ENCODE measurements at regions not wholly inside any gene's neighbourhood (a gene's known extent, or its start where the extent isn't known, plus 50 kb on each side); places are given as distances from the start of the nearest gene placed in this dataset.

DNA sequence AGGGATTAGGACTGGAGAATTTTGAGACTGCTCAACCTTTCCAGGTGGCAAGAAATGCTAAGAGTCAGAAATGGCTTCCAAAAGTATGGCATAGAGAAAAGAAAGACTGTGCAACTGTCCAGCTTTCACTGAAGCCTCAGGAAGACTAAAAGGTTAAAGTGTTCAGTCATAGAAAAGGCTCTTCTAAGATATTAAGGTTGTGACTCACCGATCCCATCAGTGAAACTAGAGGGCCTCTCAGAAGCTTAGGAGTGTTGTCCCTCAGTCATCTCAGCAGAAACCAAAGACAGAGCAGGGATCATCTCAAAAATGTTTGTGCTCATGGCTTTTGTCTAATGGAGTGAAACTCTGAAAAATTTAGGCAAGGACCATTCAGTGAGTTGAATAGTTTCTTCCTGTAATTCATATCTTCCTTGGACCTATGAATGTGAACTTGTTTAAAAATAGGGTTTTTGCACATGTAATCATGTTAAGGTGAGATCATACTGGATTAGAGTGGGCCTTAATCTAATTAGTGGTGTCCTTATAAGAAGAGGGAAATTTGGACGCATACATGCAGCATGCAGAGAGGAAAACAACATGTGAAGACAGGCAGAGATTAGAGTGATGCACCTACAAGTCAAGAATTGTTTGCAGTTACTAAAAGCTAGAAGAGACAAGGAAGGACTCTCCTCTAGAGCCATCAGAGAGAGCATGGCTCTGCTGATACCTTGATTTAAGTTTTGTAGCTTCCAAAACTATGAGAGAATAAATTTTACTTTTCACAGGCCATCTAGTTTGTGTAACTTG lies 71.3 kb downstream of the RPE65 start:
- DNase-seq = no peak

DNA sequence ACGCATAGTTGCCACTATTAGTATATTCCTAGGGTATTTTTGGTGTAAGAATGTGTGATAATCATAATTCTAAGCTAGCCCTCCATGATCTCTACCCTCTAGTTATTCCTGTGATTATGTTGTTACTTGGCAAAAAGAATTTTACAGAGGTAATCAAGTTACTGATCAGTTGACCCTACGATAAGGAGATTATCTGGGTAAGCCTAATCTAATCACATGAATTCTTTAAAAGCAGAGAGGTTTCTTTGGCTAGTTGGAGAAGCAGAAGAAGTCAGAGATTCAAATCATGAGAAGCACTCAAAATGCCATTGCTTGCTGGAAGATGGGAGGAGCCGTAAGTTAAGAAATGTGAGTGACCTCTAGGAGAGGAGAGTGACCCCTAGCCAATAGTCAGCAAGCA lies 72.7 kb downstream of the RPE65 start:
- DNase-seq = no peak

DNA sequence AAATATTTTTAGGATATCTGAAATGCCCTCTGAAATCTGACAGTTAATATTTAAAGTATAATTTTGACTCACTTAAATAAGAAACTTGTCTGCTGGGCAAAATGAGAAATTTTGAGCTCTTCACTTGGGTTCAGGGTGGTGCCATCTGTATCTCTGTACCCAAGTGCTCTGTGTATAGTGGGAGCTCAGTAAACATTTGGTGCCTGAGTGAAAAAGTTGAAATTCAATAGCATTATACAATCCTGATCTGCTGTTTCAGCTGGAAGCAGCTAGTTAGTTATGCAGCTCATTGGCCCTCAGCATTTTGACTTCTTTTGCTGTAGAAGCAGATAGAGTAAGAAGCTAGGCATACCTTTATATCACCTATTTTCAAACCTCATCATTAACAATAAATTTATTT lies 73.3 kb downstream of the RPE65 start:
- no peak for DNase-seq

DNA sequence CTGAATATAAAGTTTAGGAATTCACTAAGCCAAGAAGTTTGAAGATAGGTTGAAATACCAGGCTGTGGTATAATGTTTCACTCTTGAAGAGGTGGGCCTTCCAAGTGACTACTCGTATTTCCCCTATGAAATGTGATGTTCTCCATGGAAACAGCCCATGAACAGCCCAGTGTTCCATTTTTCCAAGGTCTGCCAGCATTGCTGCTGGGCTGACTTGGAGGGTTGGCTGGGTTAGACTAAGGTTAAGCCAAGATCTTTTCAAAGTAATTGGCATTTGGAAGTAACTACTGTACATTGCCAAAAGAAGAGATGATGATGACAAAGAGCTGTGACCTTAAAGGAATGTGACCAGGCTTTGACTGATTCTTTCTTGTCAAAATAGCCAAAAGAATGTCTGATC lies 73.8 kb downstream of the RPE65 start:
- DNase-seq = no peak

DNA sequence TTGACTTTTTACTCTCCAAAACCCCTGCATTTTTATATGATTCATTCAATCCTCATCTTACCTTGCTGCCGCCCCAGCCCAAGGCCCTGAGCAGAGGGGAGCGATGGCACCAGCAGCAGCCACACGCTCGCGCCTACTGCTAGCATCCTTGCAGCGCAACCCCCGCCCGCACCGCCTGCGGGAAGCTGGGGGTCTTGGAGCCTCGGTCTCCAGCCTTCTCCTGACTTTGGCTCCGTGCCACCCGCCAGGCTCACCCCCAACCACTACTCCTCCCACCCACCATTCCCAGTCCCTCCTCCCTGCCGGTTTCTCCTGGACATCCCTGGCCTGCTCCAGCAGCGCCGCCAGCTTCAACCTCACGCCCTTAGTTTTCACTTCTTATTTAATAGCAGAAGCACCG lies 76.6 kb downstream of the RPE65 start:
- no peak for DNase-seq

DNA sequence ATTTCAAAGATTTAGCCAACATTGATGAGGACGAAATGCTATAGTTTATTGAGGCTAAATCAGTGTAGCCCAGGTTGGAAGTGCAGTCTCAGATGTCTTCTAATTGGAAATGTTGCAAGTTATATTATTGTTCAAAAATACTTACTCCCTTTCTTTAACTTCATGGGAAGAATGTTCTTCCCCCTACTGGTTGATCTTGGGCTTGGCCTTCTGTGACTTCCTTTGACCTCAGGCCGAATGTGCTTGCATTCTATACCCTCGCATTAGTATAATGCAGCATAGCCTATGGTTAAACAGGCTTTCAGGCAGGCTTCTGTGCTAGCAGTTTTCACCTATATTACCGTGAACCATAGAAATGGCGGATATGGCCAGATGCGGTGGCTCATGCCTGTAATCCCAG lies 77.3 kb downstream of the RPE65 start:
- no peak for DNase-seq

- no peak for DNase-seq
Measured at GRCh38 chr1:68370101-68370915, 79.4 kb downstream of the RPE65 start.

DNA sequence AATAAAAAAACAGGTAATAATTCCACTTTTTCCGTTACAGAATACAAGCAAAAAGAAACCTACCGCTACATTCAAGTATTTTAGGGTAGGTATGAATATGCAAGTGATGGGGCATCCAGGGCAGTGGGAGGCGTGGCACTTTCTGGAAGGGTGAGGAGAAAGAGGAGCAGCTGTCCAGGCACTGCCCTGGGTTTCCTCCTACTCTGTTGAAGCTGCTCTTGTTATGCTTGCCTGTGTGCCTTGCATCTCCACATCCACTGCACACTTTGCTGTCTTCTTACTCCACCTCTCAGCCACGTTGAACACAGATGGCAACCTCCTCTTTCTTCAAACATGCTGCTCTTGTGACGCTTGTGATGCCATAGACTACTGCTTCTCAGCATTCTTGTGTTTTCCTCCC lies 83.2 kb downstream of the RPE65 start:
- DNase-seq = no peak

- DNase-seq = no peak
Measured at GRCh38 chr1:68365709-68366382, 83.9 kb downstream of the RPE65 start.

- DNase-seq = no peak
Measured at GRCh38 chr1:68363339-68363738, 86.4 kb downstream of the RPE65 start.

DNA sequence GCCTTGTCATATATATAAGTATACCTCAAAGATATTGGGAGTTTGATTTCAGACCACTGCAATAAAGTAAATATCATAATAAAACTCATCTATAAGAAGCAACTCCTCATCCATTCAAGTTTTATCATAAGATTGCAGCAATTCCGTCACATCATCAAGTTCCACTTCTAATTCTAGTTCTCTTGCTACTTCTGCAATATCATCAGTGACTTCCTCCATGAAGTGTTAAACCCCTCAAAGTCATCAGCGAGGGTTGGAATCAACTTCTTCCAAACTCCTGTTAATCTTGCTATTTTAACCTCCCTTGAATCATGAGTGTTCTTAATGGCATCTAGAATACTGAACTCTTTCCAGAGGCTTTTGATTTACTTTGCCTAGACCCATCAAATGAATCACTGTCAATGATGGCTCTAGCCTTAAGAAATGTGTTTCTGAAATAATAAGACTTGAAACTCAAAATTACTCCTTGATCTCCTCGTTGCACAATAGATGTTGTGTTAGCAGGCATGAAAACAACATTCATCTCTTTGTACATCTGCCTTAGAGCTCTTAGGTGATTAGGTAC lies 88.3 kb downstream of the RPE65 start:
- DNase-seq = no peak

GRCh38 chr1:68359045-68359444 lies 90.7 kb downstream of the RPE65 start:
- DNase-seq = no peak

DNA sequence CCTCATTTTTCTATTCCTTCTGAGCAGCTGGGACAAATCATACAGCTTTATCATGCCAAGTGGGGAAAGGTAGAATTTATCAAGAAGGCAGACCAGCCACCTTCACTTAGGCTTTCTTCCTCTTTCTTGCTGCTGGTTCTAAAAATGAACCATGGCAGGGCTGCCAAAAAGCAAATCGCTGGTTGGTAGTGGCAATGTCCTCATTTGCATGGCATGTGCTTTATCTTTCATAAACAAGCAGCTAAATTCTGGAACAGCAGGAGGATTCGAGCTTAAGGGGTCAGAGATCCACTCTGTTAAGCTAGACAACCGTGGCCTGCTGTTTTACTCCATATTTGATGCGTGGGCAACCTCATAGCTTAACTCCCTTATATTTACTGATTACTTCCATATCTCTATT lies 91.3 kb downstream of the RPE65 start:
- no peak for DNase-seq

- no peak for DNase-seq
Measured at GRCh38 chr1:68355614-68356013, 94.1 kb downstream of the RPE65 start.

DNA sequence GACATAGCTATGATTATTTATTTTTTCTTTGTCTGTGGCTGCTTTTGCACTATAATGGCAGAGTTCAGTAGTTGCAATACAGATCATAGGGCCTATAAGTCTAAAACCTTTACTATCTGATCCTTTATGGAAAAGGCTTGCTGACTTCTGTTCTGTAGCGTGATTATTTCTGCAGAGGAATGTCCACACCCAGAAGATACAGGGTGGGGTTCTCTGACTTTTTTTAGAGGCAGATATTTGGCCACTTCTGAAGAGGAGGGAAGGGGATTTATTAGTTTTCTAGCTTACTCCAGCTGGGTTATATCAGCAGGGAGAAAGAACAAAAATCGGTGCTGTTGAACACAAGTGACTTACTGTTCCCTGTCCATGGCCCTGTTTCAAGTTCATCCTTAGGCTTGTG lies 97.6 kb downstream of the RPE65 start:
- no peak for DNase-seq

DNA sequence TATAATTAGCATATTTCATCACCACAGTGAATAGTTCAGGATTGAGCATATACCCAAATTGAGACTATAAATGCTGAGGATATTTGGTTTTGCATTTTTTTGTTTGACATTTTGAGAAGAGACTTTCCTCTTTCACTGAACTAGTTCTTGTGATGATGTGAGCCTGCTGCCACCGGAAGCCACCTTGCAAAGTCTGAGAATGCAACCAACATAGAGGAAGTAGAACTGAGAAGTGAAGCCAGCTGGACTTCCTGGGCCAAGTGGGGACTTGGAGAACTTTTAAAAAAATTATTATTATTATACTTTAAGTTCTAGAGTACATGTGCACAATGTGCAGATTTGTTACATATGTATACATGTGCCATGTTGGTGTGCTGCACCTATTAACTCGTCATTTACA lies 102.3 kb downstream of the RPE65 start:
- DNase-seq = peak; percentile 23

DNA sequence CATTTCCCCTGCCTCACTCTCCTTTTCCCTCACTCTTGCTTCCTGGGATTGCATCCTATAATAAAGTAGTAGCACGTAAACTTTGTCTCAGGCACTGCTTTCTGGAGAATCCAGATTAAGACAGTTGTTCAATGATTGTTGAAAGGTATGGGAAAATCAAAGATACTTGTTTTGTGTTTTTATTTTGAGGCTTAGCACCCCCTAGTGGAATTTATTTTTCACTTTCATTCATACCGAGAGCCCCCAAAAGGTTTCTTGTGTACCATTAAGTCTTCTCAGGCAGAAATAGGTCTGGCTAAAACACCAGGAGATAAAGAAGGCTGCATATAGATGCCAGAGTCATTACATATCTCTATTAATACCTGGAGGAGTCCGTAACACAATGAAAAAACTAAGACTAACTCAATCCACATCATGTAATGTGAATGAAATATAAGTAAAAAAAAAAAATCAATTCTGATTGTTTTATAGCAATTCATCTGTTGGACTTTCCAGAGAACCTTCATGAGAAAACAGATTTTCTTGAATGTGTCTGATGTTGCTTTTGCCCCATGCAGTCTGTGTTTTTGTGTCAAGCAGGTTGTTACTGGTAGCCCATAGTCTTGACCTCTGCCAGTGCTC lies 103.5 kb downstream of the RPE65 start:
- no peak for DNase-seq

GRCh38 chr1:68344208-68344607 lies 105.5 kb downstream of the RPE65 start:
- DNase-seq = no peak

DNA sequence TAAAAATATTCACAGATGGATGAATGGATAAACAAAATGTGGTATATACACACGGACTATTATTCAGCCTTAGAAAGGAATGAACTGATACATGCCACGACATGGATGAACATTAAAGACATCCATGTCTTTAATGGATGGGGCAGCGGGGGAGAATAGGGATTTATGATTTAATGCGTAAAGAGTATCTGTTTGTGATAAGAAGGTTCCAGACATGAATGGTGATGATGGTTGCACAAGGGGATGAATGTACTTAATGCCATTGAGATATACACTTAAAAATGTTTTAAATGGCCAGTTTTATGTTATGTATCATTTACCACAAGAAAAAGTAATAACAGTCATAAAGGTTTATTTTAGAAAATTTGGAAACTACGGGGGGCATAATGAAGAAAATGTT lies 108.6 kb upstream of the WLS start:
- DNase-seq = no peak

- no peak for DNase-seq
Measured at GRCh38 chr1:68339505-68339904, 107.2 kb upstream of the WLS start.

- DNase-seq = no peak
Measured at GRCh38 chr1:68338081-68338480, 105.8 kb upstream of the WLS start.

DNA sequence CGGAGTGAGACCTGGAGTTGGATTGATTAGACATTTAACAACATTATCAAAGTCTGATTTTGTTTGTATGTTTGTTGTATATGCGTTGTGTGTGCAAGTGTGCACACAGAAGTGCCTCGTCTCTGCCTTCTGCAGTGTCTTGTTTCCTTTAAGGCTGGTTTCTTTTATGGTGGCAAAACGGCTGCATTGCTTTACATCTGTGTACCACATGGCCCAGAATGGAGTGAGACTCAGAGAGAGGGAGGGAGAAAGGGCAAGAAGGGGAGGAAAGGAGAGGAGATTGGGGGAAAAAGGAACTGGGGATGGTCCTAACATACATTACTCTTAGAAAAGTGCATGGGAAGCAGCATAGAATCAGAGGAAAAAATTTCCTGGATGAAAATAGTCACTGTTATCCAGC lies 99.7 kb upstream of the WLS start:
- no peak for DNase-seq
